T-helper 2 cell treated with Interferon-gamma antibody and Interleukin-4, amounts not matched to agents 100 ng/mL and 5 ng/mL, for 36 hours (primary cell): ENCODE measurements at regions not wholly inside any gene's neighbourhood (a gene's known extent, or its start where the extent isn't known, plus 50 kb on each side); places are given as distances from the start of the nearest gene placed in this dataset.
"Not testable (repeated sequence)": the region's sequence is repeated elsewhere in the genome, so short reads cannot be mapped to it uniquely, and the experiment has no call there.

Experiments used
- intact Hi-C: fragments of 100-400 bp; cut with micrococcal nuclease; formaldehyde crosslinking; loops from one replicate; pipeline ENCODE4 v1.15.1; 2023

- intact Hi-C loops: no loop called here
These were observed 504.4 kb upstream of the LMO3 start for GRCh38 chr12:17110316-17110715.

GRCh38 chr12:17108877-17109541 lies 503.0 kb upstream of the LMO3 start:
- intact Hi-C loops: no loop called here

- intact Hi-C loops: no loop called here
These were observed 498.8 kb upstream of the LMO3 start for GRCh38 chr12:17104801-17105200.

GRCh38 chr12:17097674-17098073 lies 491.7 kb upstream of the LMO3 start:
- intact Hi-C loops: no loop called here

GRCh38 chr12:17084831-17085230 lies 478.9 kb upstream of the LMO3 start:
- intact Hi-C loops: no loop called here

- intact Hi-C loops: no loop called here
These were observed 473.4 kb upstream of the LMO3 start for GRCh38 chr12:17079251-17079909.

GRCh38 chr12:17077594-17077993 lies 471.6 kb upstream of the LMO3 start:
- intact Hi-C loops: no loop called here

GRCh38 chr12:17076811-17077210 lies 470.8 kb upstream of the LMO3 start:
- intact Hi-C loops: no loop called here

GRCh38 chr12:17076028-17076744 lies 470.2 kb upstream of the LMO3 start:
- intact Hi-C loops: no loop called here

GRCh38 chr12:17064834-17065233 lies 458.9 kb upstream of the LMO3 start:
- intact Hi-C loops: no loop called here

- intact Hi-C loops: no loop called here
These were observed 456.5 kb upstream of the LMO3 start for GRCh38 chr12:17062267-17063036.

- intact Hi-C loops: no loop called here
These were observed 454.3 kb upstream of the LMO3 start for GRCh38 chr12:17060260-17060659.

GRCh38 chr12:17056546-17056945 lies 450.6 kb upstream of the LMO3 start:
- intact Hi-C loops: no loop called here

GRCh38 chr12:17038923-17039322 lies 433.0 kb upstream of the LMO3 start:
- intact Hi-C loops: no loop called here

- intact Hi-C loops: no loop called here
These were observed 429.4 kb upstream of the LMO3 start for GRCh38 chr12:17035372-17035771.

- intact Hi-C loops: no loop called here
These were observed 424.4 kb upstream of the LMO3 start for GRCh38 chr12:17030338-17030737.

- intact Hi-C loops: no loop called here
These were observed 422.4 kb upstream of the LMO3 start for GRCh38 chr12:17028348-17028747.

GRCh38 chr12:17025424-17025823 lies 419.5 kb upstream of the LMO3 start:
- intact Hi-C loops: not testable (repeated sequence)

GRCh38 chr12:17020765-17021164 lies 414.8 kb upstream of the LMO3 start:
- intact Hi-C loops: no loop called here

GRCh38 chr12:17017402-17017801 lies 411.4 kb upstream of the LMO3 start:
- intact Hi-C loops: no loop called here

GRCh38 chr12:17016116-17016864 lies 410.3 kb upstream of the LMO3 start:
- intact Hi-C loops: no loop called here
